K562 (cell line): ENCODE measurements at regions not wholly inside any gene's neighbourhood (a gene's known extent, or its start where the extent isn't known, plus 50 kb on each side); places are given as distances from the start of the nearest gene placed in this dataset.

ENCODE experiments used
- GATA2 ChIP-seq: sonication (generic); formaldehyde crosslinking; IDR thresholded peaks from 2 replicates; pipeline ENCODE4 v1.4.0; 2020; ENCODE audit warnings: mild to moderate bottlenecking, missing genetic modification reagents
- GTF3C2 ChIP-seq: IDR thresholded peaks from 3 replicates; pipeline ENCODE4 v1.6.1; 2011; ENCODE audit warnings: borderline replicate concordance, mild to moderate bottlenecking, moderate library complexity; ENCODE audit not compliant: insufficient read length; ENCODE audit errors: extremely low read depth
- MYNN ChIP-seq, 2 experiments: sonication (generic); formaldehyde crosslinking in 1 of 2; IDR thresholded peaks; 2 replicates each; pipeline versions ENCODE4 v1.5.0 to v1.6.1; 2016 to 2020; ENCODE audit warnings: antibody characterized with exemption in 1 of 2, missing genetic modification reagents in 1 of 2
- RHOXF2B ChIP-seq: fragments of 250-450 bp; sonication (Bioruptor Pico); conservative IDR thresholded peaks from 2 replicates; pipeline ENCODE4 v1.5.1; 2021
- TF ChIP-seq, protein P1 (sequence below), 3 experiments: IDR thresholded peaks in 2 of 3; conservative IDR thresholded peaks in 1 of 3; 2 replicates each; pipeline ENCODE4 v1.5.1; 2011 to 2012; ENCODE audit warnings: low read length in 3 of 3, mild to moderate bottlenecking in 3 of 3, control low read depth in 2 of 3, improper control_type of control experiment in 1 of 3, inconsistent platforms in 1 of 3, low read depth in 1 of 3, mixed read lengths in 1 of 3, moderate library complexity in 1 of 3; ENCODE audit not compliant: insufficient read depth in 2 of 3
- TF ChIP-seq, protein P2 (sequence below): sonication (generic); formaldehyde crosslinking; IDR thresholded peaks from 2 replicates; pipeline ENCODE4 v1.8.1; 2023; ENCODE audit warnings: mild to moderate bottlenecking, missing genetic modification reagents

DNA sequence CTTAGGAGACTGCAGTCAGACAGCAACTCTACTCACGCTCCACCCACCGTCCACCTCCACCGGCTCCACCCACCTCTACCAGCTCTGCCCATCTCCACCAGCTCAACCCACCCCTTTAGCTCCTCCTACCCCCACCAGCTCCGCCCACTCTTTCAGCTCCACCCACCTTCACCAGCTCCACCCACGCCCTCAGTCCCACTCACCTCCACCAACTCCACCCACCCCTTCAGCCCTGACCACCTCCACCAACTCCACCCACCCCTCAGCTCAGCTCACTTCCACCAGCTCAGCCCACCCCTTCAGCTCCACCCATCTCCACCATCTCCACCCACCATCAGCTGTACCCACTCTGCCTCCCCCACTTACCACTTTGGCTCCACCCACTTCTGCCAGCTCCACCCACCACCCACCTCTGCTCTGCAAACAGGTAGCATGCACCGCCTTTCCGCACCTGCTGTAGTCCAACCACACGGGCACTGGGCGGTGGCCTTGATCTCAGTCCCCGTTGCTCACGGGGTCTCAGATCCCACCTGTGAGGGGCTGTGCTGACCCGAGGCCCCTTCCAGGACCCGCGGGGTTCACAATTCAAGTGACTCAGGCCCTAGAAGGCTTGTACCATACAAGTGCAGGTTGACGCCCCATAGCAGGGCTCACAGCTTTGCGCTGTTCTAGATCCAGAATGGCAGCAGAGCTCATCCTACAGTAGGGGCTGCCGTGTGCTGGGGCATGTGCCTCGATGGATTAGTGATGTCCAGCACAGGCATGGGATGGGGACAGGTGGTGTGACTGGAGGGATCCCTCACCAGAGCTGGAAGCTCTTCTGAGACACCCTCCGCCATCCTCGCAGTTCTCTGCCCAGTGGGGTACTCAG, 77.2 kb upstream of the OTOS start:
- TF ChIP-seq, protein P1, sequence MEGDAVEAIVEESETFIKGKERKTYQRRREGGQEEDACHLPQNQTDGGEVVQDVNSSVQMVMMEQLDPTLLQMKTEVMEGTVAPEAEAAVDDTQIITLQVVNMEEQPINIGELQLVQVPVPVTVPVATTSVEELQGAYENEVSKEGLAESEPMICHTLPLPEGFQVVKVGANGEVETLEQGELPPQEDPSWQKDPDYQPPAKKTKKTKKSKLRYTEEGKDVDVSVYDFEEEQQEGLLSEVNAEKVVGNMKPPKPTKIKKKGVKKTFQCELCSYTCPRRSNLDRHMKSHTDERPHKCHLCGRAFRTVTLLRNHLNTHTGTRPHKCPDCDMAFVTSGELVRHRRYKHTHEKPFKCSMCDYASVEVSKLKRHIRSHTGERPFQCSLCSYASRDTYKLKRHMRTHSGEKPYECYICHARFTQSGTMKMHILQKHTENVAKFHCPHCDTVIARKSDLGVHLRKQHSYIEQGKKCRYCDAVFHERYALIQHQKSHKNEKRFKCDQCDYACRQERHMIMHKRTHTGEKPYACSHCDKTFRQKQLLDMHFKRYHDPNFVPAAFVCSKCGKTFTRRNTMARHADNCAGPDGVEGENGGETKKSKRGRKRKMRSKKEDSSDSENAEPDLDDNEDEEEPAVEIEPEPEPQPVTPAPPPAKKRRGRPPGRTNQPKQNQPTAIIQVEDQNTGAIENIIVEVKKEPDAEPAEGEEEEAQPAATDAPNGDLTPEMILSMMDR (IDR thresholded peaks at IDR 0.05 in 2 of 3, conservative IDR thresholded peaks at IDR 0.05 in 1 of 3; ENCODE audit: insufficient read depth in 2 of 3, low read depth in 1 of 3, low read length in 3 of 3), result no peak
- TF ChIP-seq RHOXF2B (CRISPR knock-in tag) (no peak), MYNN (IDR thresholded peaks at IDR 0.05) (no peak), MYNN (CRISPR knock-in tag; IDR thresholded peaks at IDR 0.05) (no peak), GATA2 (CRISPR knock-in tag) (no peak), GTF3C2 (no peak)
- TF ChIP-seq, protein P2, sequence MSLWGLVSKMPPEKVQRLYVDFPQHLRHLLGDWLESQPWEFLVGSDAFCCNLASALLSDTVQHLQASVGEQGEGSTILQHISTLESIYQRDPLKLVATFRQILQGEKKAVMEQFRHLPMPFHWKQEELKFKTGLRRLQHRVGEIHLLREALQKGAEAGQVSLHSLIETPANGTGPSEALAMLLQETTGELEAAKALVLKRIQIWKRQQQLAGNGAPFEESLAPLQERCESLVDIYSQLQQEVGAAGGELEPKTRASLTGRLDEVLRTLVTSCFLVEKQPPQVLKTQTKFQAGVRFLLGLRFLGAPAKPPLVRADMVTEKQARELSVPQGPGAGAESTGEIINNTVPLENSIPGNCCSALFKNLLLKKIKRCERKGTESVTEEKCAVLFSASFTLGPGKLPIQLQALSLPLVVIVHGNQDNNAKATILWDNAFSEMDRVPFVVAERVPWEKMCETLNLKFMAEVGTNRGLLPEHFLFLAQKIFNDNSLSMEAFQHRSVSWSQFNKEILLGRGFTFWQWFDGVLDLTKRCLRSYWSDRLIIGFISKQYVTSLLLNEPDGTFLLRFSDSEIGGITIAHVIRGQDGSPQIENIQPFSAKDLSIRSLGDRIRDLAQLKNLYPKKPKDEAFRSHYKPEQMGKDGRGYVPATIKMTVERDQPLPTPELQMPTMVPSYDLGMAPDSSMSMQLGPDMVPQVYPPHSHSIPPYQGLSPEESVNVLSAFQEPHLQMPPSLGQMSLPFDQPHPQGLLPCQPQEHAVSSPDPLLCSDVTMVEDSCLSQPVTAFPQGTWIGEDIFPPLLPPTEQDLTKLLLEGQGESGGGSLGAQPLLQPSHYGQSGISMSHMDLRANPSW (CRISPR knock-in tag), result no peak
